HepG2 (cell line): ENCODE measurements at regions not wholly inside any gene's neighbourhood (a gene's known extent, or its start where the extent isn't known, plus 50 kb on each side); places are given as distances from the start of the nearest gene placed in this dataset.
A peak's percentile ranks its signal among the peaks of the same experiment; 100 is the strongest.

Experiments
- ATAC-seq: fragments of 200-7000 bp; cut with Tn5 transposase; 3 replicates; pipeline ENCODE4 v1.9.1; 2020; ENCODE audit warnings: mild to moderate bottlenecking, moderate library complexity
- BruUV-seq: library from RNA; stranded (reverse); fragments of 400-500 nt; replicated peaks from 2 replicates; lab custom pipeline; 2021; lab: Mats Ljungman, UMichigan
- CTCF ChIA-PET: fragments of 300-600 bp; formaldehyde crosslinking; extraction: SDS; loops from one replicate; lab custom pipeline; 2021; ENCODE audit warnings: low total read pairs, inconsistent platforms, low intra/inter-chr PET ratio; lab: Yijun Ruan, JAX
- POLR2A ChIA-PET: fragments of 350-600 bp; sonication (Branson Sonifier 250); formaldehyde crosslinking; loops from one replicate; lab custom pipeline; 2020; ENCODE audit warnings: antibody characterized with exemption, inconsistent platforms; lab: Yijun Ruan, JAX
- DNase-seq: peaks from one replicate; pipeline ENCODE4 v3.0.0-alpha.2; 2015; ENCODE audit warnings: low spot score
- FAIRE-seq: peaks from 3 replicates; lab custom pipeline; 2011; peaks lifted over from hg19 to GRCh38; lab: Jason Lieb, UNC
- H2AFZ ChIP-seq: one replicate; pipeline ENCODE4 v1.6.1; 2011; ENCODE audit warnings: low read length, inconsistent platforms
- H3K27ac ChIP-seq: fragments of 300-600 bp; 3 replicates; pipeline ENCODE4 v1.8.0; 2011; ENCODE audit warnings: mixed run types, mild to moderate bottlenecking, mixed read lengths, low read length, inconsistent platforms; ENCODE audit not compliant: insufficient read depth; ENCODE audit errors: extremely low read length
- H3K27me3 ChIP-seq, 2 experiments: fragments of 200-600 bp in 1 of 2; 2 replicates in 1 of 2; 3 replicates in 1 of 2; pipeline versions ENCODE4 v1.6.0 to v1.8.0; 2011; ENCODE audit warnings: low read length in 2 of 2, mild to moderate bottlenecking in 2 of 2, moderate library complexity in 2 of 2, inconsistent platforms in 1 of 2; ENCODE audit not compliant: insufficient read depth in 2 of 2, control insufficient read depth in 1 of 2
- H3K36me3 ChIP-seq, 2 experiments: fragments of 200-600 bp in 1 of 2; replicated peaks in 1 of 2; 2 replicates in 1 of 2; 3 replicates in 1 of 2; pipeline versions ENCODE4 v1.5.1 to v1.8.0; 2011; ENCODE audit warnings: low read length in 2 of 2, inconsistent platforms in 1 of 2; ENCODE audit not compliant: insufficient read depth in 2 of 2, control insufficient read depth in 1 of 2
- H3K4me1 ChIP-seq: 2 replicates; pipeline ENCODE4 v1.5.1; 2012; ENCODE audit warnings: low read length, inconsistent platforms; ENCODE audit not compliant: insufficient read depth
- H3K4me2 ChIP-seq: 2 replicates; pipeline ENCODE4 v1.6.0; 2011; ENCODE audit warnings: low read depth, low read length, inconsistent platforms
- H3K4me3 ChIP-seq, 3 experiments: fragments of 200-600 bp in 1 of 3; sonication (generic), shearing (Covaris generic) in 1 of 3; replicated peaks in 1 of 3; 2 replicates each; pipeline ENCODE4 v1.5.1; 2011 to 2016; ENCODE audit warnings: low read length in 3 of 3, inconsistent platforms in 2 of 3, low read depth in 2 of 3, mild to moderate bottlenecking in 2 of 3, control low read depth in 1 of 3, mixed read lengths in 1 of 3; ENCODE audit not compliant: insufficient read depth in 1 of 3
- H3K79me2 ChIP-seq: one replicate; pipeline ENCODE4 v1.6.1; 2011; ENCODE audit warnings: low read length, inconsistent platforms; ENCODE audit not compliant: insufficient read depth
- H3K9ac ChIP-seq: 2 replicates; pipeline ENCODE4 v1.6.0; 2011; ENCODE audit warnings: mild to moderate bottlenecking, low read depth, low read length, inconsistent platforms; ENCODE audit not compliant: insufficient read depth
- H3K9me3 ChIP-seq: 2 replicates; pipeline ENCODE4 v1.5.1; 2012; ENCODE audit warnings: mild to moderate bottlenecking, low read length
- H4K20me1 ChIP-seq: 2 replicates; pipeline ENCODE4 v1.6.0; 2011; ENCODE audit warnings: inconsistent platforms, mild to moderate bottlenecking, low read length, moderate library complexity; ENCODE audit not compliant: insufficient read depth
- CBX2 ChIP-seq, 2 experiments: fragments of 200-600 bp in 1 of 2; sonication (generic); formaldehyde crosslinking in 1 of 2; IDR thresholded peaks; 2 replicates each; pipeline versions ENCODE4 v1.7.0 to v1.8.1; 2018 to 2022; ENCODE audit warnings: low read depth in 2 of 2, low read length in 1 of 2, mild to moderate bottlenecking in 1 of 2, missing genetic modification reagents in 1 of 2
- CREM ChIP-seq, 2 experiments: sonication (generic) in 1 of 2; formaldehyde crosslinking in 1 of 2; IDR thresholded peaks; 2 replicates each; pipeline versions ENCODE4 v1.4.0 to v1.6.1; 2016 to 2020; ENCODE audit warnings: antibody characterized with exemption in 1 of 2, mild to moderate bottlenecking in 1 of 2, missing genetic modification reagents in 1 of 2
- DRAP1 ChIP-seq: IDR thresholded peaks from 2 replicates; pipeline ENCODE4 v1.6.1; 2016; ENCODE audit warnings: missing genetic modification reagents, missing compliant biosample characterization
- HNF4A ChIP-seq: sonication (generic); formaldehyde crosslinking; IDR thresholded peaks from 2 replicates; pipeline ENCODE4 v1.4.0; 2020; ENCODE audit warnings: missing genetic modification reagents
- MXD4 ChIP-seq: IDR thresholded peaks from 2 replicates; pipeline ENCODE4 v1.6.1; 2016; ENCODE audit warnings: mild to moderate bottlenecking, missing biosample characterization, missing genetic modification reagents
- NCOA2 ChIP-seq: sonication (generic); formaldehyde crosslinking; IDR thresholded peaks from 2 replicates; pipeline ENCODE4 v1.8.0; 2022; ENCODE audit warnings: inconsistent platforms
- STAG1 ChIP-seq: sonication (generic); formaldehyde crosslinking; IDR thresholded peaks from 2 replicates; pipeline ENCODE4 v1.4.0; 2020; ENCODE audit warnings: missing genetic modification reagents
- ZFAT ChIP-seq: sonication (generic); formaldehyde crosslinking; conservative IDR thresholded peaks from 2 replicates; pipeline ENCODE4 v1.8.1; 2023; ENCODE audit warnings: missing genetic modification reagents, inconsistent platforms
- WGBS: methylation state at CpG from one replicate; pipeline ENCODE4 v1.1.6; 2017; ENCODE audit warnings: low lambda C conversion rate; 5-methylcytosine and 5-hydroxymethylcytosine counted together
- in situ Hi-C: cut with HindIII; loops from 2 replicates; pipeline ENCODE4 v1.10.0; 2017; ENCODE audit warnings: low pct_unique_long_range_greater_than_20kb; ENCODE audit not compliant: extremely low pct_ligation_motif_present
- intact Hi-C: fragments of 100-400 bp; cut with micrococcal nuclease; formaldehyde crosslinking; loops from one replicate; pipeline ENCODE4 v1.10.0; 2022; ENCODE audit not compliant: unreplicated experiment
- TF ChIP-seq, protein P1 (sequence below): sonication (generic); formaldehyde crosslinking; IDR thresholded peaks from 2 replicates; pipeline ENCODE4 v1.5.0; 2020; ENCODE audit warnings: mild to moderate bottlenecking, missing genetic modification reagents, moderate library complexity
- TF ChIP-seq, protein P2 (sequence below): sonication (generic); formaldehyde crosslinking; conservative IDR thresholded peaks from 2 replicates; pipeline ENCODE4 v1.4.0; 2020; ENCODE audit warnings: missing genetic modification reagents
- TF ChIP-seq, protein P3 (sequence below): sonication (generic); formaldehyde crosslinking; conservative IDR thresholded peaks from 2 replicates; pipeline ENCODE4 v1.4.0; 2020; ENCODE audit warnings: mild to moderate bottlenecking, missing genetic modification reagents, moderate library complexity

- in situ Hi-C loops, result loop anchor here (10.0 kb wide), 1 partner anchor 140 kb away; the partner anchor contains the start of gene CPEB2
- Histone ChIP-seq H3K27me3 (no peaks in the 10 kb centered on the region), H2AFZ (no peak overlapping the region), H3K9me3 (no peaks in the 10 kb centered on the region), H3K79me2 (no peaks in the 10 kb centered on the region), H4K20me1 (no peaks in the 10 kb centered on the region), H3K4me3 (no peak overlapping the region), H3K27ac (no peak overlapping the region), H3K36me3 (no peaks in the 10 kb centered on the region), H3K4me1 (peaks cover 64% of the 10 kb centered on the region), H3K9ac (no peak overlapping the region), H3K4me2 (peak overlapping the region; percentile 20)
- intact Hi-C loops, result no loop called here
- POLR2A ChIA-PET, result no interaction called here
- no peak for ATAC-seq
- CTCF ChIA-PET, result no interaction called here
- no TSS peak for BruUV-seq
- no peak for FAIRE-seq
- 60% methylated on average over 9 of the region's 9 CpGs for WGBS
- DNase-seq, result no peak
- TF ChIP-seq, protein P1, sequence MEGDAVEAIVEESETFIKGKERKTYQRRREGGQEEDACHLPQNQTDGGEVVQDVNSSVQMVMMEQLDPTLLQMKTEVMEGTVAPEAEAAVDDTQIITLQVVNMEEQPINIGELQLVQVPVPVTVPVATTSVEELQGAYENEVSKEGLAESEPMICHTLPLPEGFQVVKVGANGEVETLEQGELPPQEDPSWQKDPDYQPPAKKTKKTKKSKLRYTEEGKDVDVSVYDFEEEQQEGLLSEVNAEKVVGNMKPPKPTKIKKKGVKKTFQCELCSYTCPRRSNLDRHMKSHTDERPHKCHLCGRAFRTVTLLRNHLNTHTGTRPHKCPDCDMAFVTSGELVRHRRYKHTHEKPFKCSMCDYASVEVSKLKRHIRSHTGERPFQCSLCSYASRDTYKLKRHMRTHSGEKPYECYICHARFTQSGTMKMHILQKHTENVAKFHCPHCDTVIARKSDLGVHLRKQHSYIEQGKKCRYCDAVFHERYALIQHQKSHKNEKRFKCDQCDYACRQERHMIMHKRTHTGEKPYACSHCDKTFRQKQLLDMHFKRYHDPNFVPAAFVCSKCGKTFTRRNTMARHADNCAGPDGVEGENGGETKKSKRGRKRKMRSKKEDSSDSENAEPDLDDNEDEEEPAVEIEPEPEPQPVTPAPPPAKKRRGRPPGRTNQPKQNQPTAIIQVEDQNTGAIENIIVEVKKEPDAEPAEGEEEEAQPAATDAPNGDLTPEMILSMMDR (CRISPR knock-in tag), result peak; percentile 30; the same call in 1 of the 2 replicates
- TF ChIP-seq CBX2 (IDR thresholded peaks at IDR 0.05; ENCODE audit: low read depth, low read length) (no peak), CBX2 (CRISPR knock-in tag; IDR thresholded peaks at IDR 0.05; ENCODE audit: low read depth) (no peak), NCOA2 (CRISPR knock-in tag) (no peak), ZFAT (CRISPR knock-in tag) (no peak), DRAP1 (CRISPR knock-in tag) (no peak), MXD4 (no peak), STAG1 (CRISPR knock-in tag) (peak; percentile 12; the same call in 1 of the 2 replicates), CREM (IDR thresholded peaks at IDR 0.05) (no peak), CREM (CRISPR knock-in tag; IDR thresholded peaks at IDR 0.05) (no peak), HNF4A (CRISPR knock-in tag) (peak; percentile 54)
- TF ChIP-seq, protein P2, sequence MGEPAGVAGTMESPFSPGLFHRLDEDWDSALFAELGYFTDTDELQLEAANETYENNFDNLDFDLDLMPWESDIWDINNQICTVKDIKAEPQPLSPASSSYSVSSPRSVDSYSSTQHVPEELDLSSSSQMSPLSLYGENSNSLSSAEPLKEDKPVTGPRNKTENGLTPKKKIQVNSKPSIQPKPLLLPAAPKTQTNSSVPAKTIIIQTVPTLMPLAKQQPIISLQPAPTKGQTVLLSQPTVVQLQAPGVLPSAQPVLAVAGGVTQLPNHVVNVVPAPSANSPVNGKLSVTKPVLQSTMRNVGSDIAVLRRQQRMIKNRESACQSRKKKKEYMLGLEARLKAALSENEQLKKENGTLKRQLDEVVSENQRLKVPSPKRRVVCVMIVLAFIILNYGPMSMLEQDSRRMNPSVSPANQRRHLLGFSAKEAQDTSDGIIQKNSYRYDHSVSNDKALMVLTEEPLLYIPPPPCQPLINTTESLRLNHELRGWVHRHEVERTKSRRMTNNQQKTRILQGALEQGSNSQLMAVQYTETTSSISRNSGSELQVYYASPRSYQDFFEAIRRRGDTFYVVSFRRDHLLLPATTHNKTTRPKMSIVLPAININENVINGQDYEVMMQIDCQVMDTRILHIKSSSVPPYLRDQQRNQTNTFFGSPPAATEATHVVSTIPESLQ (CRISPR knock-in tag), result no peak
- TF ChIP-seq, protein P3, sequence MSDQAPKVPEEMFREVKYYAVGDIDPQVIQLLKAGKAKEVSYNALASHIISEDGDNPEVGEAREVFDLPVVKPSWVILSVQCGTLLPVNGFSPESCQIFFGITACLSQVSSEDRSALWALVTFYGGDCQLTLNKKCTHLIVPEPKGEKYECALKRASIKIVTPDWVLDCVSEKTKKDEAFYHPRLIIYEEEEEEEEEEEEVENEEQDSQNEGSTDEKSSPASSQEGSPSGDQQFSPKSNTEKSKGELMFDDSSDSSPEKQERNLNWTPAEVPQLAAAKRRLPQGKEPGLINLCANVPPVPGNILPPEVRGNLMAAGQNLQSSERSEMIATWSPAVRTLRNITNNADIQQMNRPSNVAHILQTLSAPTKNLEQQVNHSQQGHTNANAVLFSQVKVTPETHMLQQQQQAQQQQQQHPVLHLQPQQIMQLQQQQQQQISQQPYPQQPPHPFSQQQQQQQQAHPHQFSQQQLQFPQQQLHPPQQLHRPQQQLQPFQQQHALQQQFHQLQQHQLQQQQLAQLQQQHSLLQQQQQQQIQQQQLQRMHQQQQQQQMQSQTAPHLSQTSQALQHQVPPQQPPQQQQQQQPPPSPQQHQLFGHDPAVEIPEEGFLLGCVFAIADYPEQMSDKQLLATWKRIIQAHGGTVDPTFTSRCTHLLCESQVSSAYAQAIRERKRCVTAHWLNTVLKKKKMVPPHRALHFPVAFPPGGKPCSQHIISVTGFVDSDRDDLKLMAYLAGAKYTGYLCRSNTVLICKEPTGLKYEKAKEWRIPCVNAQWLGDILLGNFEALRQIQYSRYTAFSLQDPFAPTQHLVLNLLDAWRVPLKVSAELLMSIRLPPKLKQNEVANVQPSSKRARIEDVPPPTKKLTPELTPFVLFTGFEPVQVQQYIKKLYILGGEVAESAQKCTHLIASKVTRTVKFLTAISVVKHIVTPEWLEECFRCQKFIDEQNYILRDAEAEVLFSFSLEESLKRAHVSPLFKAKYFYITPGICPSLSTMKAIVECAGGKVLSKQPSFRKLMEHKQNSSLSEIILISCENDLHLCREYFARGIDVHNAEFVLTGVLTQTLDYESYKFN (CRISPR knock-in tag), result 0 out of 2 replicates have a peak, but pooled peaks have one; percentile 14
These were observed 142.1 kb downstream of the CPEB2 start for GRCh38 chr4:15144249-15144966.
